ENCODE measurements at regions not wholly inside any gene's neighbourhood (a gene's known extent, or its start where the extent isn't known, plus 50 kb on each side); places are given as distances from the start of the nearest gene placed in this dataset.

GRCh38 chrY:7744691-7745580 lies 833.4 kb upstream of the AMELY start:
- no peak for TF ChIP-seq CTCF (IDR thresholded peaks at IDR 0.05; ENCODE audit: low read depth, low read length)
- no peak for TF ChIP-seq EZH2phosphoT487 (IDR thresholded peaks at IDR 0.05; ENCODE audit: low read depth)

Measured in OCI-LY3 (cell line).